HepG2 (cell line): ENCODE measurements at regions not wholly inside any gene's neighbourhood (a gene's known extent, or its start where the extent isn't known, plus 50 kb on each side); places are given as distances from the start of the nearest gene placed in this dataset.

ENCODE experiments used
- GABPB1 ChIP-seq: IDR thresholded peaks from 2 replicates; pipeline ENCODE4 v1.6.1; 2016; ENCODE audit warnings: mild to moderate bottlenecking, missing genetic modification reagents, moderate library complexity, missing compliant biosample characterization
- HMG20B ChIP-seq: conservative IDR thresholded peaks from 2 replicates; pipeline ENCODE4 v1.6.1; 2016; ENCODE audit warnings: missing genetic modification reagents, missing compliant biosample characterization
- MNT ChIP-seq: fragments of 450-650 bp; IDR thresholded peaks from 2 replicates; pipeline ENCODE4 v1.6.1; 2016
- NFIB ChIP-seq: sonication (generic); formaldehyde crosslinking; IDR thresholded peaks from 2 replicates; pipeline ENCODE4 v1.9.0; 2021; ENCODE audit warnings: missing genetic modification reagents, mild to moderate bottlenecking, borderline replicate concordance
- POLR2A ChIP-seq, 2 experiments: IDR thresholded peaks; 2 replicates each; pipeline ENCODE4 v1.6.1; 2011; ENCODE audit warnings: low read depth in 2 of 2, low read length in 2 of 2, mild to moderate bottlenecking in 1 of 2, moderate library complexity in 1 of 2; ENCODE audit not compliant: insufficient read depth in 1 of 2
- SAFB2 ChIP-seq: sonication (generic); formaldehyde crosslinking; IDR thresholded peaks from 2 replicates; pipeline ENCODE4 v1.5.1; 2020; ENCODE audit warnings: missing genetic modification reagents, low read depth, mild to moderate bottlenecking, borderline replicate concordance
- YY1 ChIP-seq: IDR thresholded peaks from 2 replicates; pipeline ENCODE4 v1.6.1; 2011; ENCODE audit warnings: low read length, low read depth, moderate library complexity, mild to moderate bottlenecking; ENCODE audit not compliant: insufficient read depth, insufficient replicate concordance
- ZBTB26 ChIP-seq: IDR thresholded peaks from 2 replicates; pipeline ENCODE4 v1.6.1; 2016; ENCODE audit warnings: missing compliant biosample characterization, missing genetic modification reagents, borderline replicate concordance
- ZNF17 ChIP-seq: sonication (generic); formaldehyde crosslinking; IDR thresholded peaks from 2 replicates; pipeline ENCODE4 v1.5.0; 2020; ENCODE audit warnings: mild to moderate bottlenecking, missing genetic modification reagents
- ZNF230 ChIP-seq: sonication (generic); formaldehyde crosslinking; IDR thresholded peaks from 2 replicates; pipeline ENCODE4 v1.4.0; 2020; ENCODE audit warnings: mild to moderate bottlenecking, missing genetic modification reagents
- ZNF646 ChIP-seq: sonication (generic); formaldehyde crosslinking; IDR thresholded peaks from 2 replicates; pipeline ENCODE4 v1.9.0; 2021; ENCODE audit warnings: mild to moderate bottlenecking, missing genetic modification reagents
- ZNF724P ChIP-seq: sonication (generic); formaldehyde crosslinking; IDR thresholded peaks from 2 replicates; pipeline ENCODE4 v1.8.0; 2022; ENCODE audit warnings: missing genetic modification reagents, borderline replicate concordance
- ZNF746 ChIP-seq: sonication (generic); formaldehyde crosslinking; IDR thresholded peaks from 2 replicates; pipeline ENCODE4 v1.8.0; 2022; ENCODE audit warnings: mild to moderate bottlenecking, missing genetic modification reagents
- ZSCAN25 ChIP-seq: sonication (generic); formaldehyde crosslinking; IDR thresholded peaks from 2 replicates; pipeline ENCODE4 v1.8.0; 2022; ENCODE audit warnings: mild to moderate bottlenecking, missing genetic modification reagents
- TF ChIP-seq, protein P1 (sequence below): sonication (generic); formaldehyde crosslinking; IDR thresholded peaks from 2 replicates; pipeline ENCODE4 v1.5.0; 2020; ENCODE audit warnings: mild to moderate bottlenecking, missing genetic modification reagents
- TF ChIP-seq, protein P2 (sequence below): IDR thresholded peaks from 2 replicates; pipeline ENCODE4 v1.6.1; 2016; ENCODE audit warnings: missing genetic modification reagents, missing compliant biosample characterization

DNA sequence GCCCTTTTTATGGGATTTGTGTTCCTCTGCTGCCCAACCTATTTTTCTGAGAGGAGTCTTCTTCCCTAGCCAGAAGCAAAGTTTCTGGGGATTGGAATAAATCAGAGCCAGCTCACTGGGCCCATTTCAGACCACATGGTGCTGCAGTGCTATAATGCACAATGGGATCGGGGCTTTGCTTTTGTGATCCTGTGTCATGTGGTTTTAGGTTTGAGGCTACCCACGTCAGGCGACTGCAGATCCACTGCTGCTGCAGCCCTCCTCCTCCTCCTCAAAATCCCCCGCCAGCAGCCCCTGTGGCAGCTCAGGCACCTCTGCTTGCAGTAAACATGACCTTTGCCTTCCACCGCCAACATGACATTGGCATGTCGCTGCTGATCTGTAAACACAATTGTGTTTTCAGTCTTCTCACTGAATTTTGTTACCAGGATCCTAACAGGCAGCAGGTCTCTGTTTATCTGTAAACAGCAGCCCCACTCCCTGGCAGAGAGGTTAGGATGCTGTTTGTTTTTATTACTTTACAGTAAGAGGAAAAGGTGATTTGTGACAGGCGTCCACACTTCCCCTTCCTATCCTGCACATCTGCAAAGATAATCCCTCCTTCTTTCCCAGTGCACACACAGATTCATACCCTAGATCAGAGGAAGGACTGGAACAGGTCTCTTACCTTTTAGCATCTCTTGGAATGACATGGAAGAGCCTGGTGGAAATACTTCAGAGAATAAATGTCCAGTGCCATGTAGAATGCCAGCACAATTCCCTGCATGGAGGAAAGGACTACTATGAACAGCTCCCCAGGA, 130.8 kb downstream of the FOXI3 start (continued):
- TF ChIP-seq, protein P1, sequence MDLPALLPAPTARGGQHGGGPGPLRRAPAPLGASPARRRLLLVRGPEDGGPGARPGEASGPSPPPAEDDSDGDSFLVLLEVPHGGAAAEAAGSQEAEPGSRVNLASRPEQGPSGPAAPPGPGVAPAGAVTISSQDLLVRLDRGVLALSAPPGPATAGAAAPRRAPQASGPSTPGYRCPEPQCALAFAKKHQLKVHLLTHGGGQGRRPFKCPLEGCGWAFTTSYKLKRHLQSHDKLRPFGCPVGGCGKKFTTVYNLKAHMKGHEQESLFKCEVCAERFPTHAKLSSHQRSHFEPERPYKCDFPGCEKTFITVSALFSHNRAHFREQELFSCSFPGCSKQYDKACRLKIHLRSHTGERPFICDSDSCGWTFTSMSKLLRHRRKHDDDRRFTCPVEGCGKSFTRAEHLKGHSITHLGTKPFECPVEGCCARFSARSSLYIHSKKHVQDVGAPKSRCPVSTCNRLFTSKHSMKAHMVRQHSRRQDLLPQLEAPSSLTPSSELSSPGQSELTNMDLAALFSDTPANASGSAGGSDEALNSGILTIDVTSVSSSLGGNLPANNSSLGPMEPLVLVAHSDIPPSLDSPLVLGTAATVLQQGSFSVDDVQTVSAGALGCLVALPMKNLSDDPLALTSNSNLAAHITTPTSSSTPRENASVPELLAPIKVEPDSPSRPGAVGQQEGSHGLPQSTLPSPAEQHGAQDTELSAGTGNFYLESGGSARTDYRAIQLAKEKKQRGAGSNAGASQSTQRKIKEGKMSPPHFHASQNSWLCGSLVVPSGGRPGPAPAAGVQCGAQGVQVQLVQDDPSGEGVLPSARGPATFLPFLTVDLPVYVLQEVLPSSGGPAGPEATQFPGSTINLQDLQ (CRISPR knock-in tag) = no peak
- TF ChIP-seq POLR2A (IDR thresholded peaks at IDR 0.05; ENCODE audit: insufficient read depth in 1 of 2, low read depth in 2 of 2, low read length in 2 of 2) (no peak), ZBTB26 (no peak), HMG20B (CRISPR knock-in tag) (no peak), SAFB2 (CRISPR knock-in tag) (no peak), ZNF230 (CRISPR knock-in tag) (no peak), GABPB1 (CRISPR knock-in tag) (peak; percentile 26; the same call in 1 of the 2 replicates), MNT (no peak), ZNF646 (no peak; the same call in 1 of the 2 replicates), YY1 (no peak), NFIB (CRISPR knock-in tag) (no peak), ZNF17 (CRISPR knock-in tag) (no peak), ZNF746 (CRISPR knock-in tag) (peak; percentile 49; the same call in 1 of the 2 replicates), ZNF724P (CRISPR knock-in tag) (peak; percentile 40; the same call in 1 of the 2 replicates), ZSCAN25 (CRISPR knock-in tag) (0 out of 2 replicates have a peak, but pooled peaks have one; percentile 66)
- TF ChIP-seq, protein P2, sequence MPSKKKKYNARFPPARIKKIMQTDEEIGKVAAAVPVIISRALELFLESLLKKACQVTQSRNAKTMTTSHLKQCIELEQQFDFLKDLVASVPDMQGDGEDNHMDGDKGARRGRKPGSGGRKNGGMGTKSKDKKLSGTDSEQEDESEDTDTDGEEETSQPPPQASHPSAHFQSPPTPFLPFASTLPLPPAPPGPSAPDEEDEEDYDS (CRISPR knock-in tag) = no peak
